Activated CD8-positive, alpha-beta memory T cell treated with anti-CD3 and anti-CD28 coated beads for 48 hours (primary cell): ENCODE measurements at regions not wholly inside any gene's neighbourhood (a gene's known extent, or its start where the extent isn't known, plus 50 kb on each side); places are given as distances from the start of the nearest gene placed in this dataset.

Source experiments
- DNase-seq, 3 experiments: peaks; one replicate each; pipeline ENCODE4 v3.0.0-alpha.2; 2020; ENCODE audit warnings: low read depth in 2 of 3, low spot score in 2 of 3

DNA sequence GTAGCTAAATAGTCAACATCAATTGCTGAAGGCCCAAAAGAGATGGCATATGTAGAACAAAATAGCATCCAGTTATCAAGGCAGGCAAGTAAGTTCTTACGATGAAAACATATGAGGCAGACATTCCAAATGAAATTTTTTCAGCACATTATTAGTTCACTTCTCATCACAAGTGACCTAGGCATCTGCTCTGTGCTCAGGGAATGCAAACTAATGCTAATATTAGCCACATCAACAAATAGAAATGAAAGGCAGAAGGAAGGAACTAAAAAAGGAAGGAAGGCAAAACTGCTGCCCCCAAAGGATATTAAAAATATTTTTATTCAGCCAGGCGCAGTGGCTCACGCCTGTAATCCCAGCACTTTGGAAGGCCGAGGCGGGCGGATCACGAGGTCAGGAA, 51.2 kb upstream of the ROCK1 start:
- DNase-seq: no peak

GRCh38 chr18:21163647-21164547, 52.3 kb upstream of the ROCK1 start:
- no peak for DNase-seq

DNA sequence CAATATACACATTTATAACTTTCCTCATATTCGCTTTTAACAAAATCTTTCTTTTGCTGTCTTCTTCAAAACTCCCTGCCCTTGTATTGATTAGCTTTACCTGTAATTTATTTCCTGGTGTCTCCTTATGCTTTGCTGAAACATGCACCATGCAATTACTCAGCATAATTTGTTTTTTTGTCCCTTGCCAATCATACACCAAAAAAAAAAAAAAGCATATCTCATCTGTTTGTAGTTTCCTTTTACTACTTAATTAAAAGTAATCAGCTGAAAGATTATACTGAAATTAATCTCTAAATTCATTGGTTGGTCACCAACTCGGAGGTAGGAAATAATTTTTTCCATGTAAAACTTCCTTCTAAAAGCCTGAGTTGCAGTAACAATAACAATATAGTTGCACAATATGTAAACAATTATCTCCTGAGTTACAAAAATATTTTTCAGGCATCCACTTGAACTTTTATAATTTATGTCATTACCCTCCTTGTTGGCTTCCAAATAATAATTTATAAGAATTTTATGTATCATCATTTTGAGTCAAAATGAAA, 53.0 kb upstream of the ROCK1 start:
- DNase-seq: no peak

DNA sequence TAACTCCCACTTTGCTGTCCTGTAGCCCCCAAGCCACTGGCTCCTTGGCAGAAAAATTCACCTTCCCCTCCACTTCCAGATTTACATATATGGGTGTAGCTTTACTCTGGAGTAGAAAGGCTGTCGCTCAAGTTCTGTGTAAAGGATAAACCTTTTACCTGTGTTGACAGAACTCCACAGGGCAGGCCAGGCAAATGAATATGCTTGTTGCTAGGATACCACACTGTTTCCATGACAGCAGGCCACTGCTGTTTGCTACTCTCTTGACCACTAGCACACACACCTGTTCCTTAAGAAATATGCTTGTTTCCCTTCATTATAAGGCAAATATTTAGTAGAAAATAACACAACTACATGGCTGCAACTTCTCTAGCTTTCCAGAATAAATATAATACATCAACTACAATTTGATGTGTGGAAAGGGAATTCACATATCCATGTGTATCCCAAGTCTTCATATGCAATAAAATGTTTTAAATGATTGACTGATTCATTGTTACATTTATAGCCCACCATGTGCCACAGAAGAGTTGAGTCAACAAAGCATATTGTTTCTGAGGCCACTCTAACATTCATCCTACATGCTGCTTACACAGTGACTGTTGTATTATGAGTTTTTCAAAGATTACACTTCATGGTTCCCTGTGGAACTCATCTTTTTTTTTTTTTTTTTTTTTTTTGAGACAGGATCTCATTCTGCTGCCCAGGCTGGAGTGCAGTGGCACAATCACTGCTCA, 56.2 kb upstream of the ROCK1 start:
- no peak for DNase-seq

- DNase-seq: no peak
Observed at GRCh38 chr18:21168880-21169279, 57.3 kb upstream of the ROCK1 start.

DNA sequence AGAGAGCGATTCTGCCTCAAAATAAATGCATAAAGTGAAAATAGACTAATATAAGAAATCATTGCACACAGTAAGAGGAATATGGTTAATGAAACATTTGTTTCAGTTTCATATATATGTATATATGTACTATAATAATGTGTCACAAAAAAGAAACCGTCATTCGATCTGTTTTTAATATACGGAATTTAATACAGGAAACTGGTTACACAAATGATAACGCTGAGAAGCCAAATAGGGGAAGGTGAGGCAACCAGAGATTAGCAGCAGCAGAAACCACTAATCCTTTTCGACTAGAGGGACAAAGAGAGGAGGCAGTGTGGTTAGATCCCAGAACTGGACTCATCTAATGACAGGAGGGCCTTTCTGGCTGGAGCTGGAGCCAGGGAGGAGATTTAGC, 64.2 kb upstream of the GREB1L start:
- DNase-seq: no peak

- DNase-seq: peak in 1 of 3 experiments; percentile 22
Observed at GRCh38 chr18:21179590-21180220, 62.3 kb upstream of the GREB1L start.

DNA sequence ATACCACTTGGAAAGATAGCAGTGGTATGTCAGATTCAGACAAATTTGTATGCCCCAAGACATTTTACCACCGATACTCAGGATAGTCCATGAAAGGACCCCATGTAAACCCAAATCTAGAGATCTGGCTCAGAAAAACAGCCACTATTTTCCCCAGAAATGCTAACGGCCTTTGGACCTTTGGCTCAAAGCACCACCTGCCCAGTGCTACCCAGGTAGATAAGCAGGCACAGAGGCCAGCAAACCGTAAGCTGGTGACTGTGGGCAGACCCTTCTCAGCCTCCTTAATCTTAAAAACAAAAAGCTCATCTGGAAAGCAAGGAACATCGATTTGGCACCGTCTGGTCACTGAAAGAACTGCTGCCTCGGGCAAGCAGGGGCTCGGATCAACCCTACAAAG, 61.4 kb upstream of the GREB1L start:
- no peak for DNase-seq

- no peak for DNase-seq
Observed at GRCh38 chr18:21181766-21182165, 60.3 kb upstream of the GREB1L start.

DNA sequence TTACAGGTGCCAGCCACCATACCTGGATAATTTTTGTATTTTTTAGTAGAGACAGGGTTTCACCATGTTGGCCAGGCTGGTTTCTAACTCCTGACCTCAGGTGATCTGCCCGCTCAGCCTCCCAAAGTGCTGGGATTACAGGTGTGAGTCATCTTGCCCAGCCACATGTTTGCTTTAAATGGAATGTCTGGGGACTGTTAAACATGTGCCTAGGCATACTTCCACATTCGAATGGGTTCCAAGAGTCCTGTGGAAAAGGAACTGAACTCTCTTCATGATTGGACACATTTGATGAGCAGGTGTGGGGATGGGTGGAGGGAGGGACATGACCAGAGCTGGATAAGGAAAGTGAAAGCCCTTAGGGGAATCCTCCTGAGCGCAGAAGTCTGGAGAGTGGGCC, 58.4 kb upstream of the GREB1L start:
- no peak for DNase-seq

- no peak for DNase-seq
Observed at GRCh38 chr18:21184396-21184996, 57.5 kb upstream of the GREB1L start.

DNA sequence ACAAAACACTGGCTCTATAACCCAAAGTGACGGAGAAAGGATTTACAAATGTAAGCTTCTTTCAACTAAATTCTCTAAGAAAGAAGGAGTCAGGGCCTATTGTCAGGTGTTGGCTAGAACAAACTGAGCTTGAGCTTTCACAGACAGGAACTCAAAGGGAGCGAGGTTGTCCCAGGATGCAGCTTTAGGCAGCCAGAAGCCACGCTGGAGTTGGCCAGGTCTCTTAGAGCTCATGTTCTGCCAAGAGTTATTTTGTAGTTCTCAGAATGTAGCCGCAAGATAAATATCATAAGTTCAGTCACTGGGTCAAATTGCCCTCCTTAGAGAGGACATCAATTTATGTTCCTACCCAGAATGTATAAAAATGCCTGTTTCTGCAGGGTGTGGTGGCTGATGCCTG, 54.1 kb upstream of the GREB1L start:
- DNase-seq: no peak

GRCh38 chr18:21191596-21192307, 50.3 kb upstream of the GREB1L start:
- DNase-seq: no peak
